LNCAP (cell line): ENCODE measurements at regions not wholly inside any gene's neighbourhood (a gene's known extent, or its start where the extent isn't known, plus 50 kb on each side); places are given as distances from the start of the nearest gene placed in this dataset.

Experiments used
- TF ChIP-seq, protein P1 (sequence below): fragments of 450-650 bp; IDR thresholded peaks from 2 replicates; pipeline ENCODE4 v1.5.1; 2017; ENCODE audit warnings: mild to moderate bottlenecking

GRCh38 chr14:30303350-30303749 lies 255.6 kb upstream of the G2E3 start:
- TF ChIP-seq, protein P1, sequence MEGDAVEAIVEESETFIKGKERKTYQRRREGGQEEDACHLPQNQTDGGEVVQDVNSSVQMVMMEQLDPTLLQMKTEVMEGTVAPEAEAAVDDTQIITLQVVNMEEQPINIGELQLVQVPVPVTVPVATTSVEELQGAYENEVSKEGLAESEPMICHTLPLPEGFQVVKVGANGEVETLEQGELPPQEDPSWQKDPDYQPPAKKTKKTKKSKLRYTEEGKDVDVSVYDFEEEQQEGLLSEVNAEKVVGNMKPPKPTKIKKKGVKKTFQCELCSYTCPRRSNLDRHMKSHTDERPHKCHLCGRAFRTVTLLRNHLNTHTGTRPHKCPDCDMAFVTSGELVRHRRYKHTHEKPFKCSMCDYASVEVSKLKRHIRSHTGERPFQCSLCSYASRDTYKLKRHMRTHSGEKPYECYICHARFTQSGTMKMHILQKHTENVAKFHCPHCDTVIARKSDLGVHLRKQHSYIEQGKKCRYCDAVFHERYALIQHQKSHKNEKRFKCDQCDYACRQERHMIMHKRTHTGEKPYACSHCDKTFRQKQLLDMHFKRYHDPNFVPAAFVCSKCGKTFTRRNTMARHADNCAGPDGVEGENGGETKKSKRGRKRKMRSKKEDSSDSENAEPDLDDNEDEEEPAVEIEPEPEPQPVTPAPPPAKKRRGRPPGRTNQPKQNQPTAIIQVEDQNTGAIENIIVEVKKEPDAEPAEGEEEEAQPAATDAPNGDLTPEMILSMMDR: no peak

DNA sequence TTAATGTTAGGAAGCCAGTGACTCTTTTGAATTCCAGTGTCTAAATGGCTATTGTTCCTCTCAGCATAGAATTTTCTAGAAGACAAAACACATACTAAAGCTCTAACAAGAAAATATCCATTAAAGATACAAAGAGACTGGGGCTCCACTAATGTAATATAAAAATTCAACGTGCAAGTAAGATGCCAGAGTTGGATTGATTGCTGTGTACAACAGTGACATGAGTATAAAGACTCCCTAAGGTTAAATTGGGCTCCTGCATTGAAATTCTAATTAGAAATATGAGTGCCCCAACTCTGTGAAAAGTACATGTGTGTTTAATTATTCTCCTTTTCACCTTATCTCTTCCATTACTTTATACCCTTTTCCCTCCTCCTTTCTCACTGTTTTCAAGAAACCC lies 253.6 kb upstream of the G2E3 start:
- TF ChIP-seq, protein P1: no peak

DNA sequence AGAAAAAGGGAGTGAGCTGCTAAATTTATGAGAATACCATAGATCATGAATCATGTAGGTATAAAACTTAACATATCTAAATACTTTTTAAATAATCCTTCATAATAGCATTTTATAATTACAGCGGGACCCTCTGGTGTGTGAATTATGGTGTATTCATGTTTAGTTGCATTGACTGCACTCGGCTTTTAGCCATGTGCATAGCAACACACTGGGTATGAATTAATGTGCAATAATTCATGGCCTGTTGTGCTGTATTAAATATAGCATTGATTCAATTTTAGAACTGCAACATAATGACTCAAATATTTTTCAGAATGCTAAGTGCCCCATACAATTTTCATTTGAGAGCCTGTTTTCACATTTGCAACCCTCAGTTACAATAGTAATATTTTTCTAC lies 249.6 kb upstream of the G2E3 start:
- TF ChIP-seq, protein P1: no peak

GRCh38 chr14:30312214-30312613 lies 246.7 kb upstream of the G2E3 start:
- TF ChIP-seq, protein P1: no peak

DNA sequence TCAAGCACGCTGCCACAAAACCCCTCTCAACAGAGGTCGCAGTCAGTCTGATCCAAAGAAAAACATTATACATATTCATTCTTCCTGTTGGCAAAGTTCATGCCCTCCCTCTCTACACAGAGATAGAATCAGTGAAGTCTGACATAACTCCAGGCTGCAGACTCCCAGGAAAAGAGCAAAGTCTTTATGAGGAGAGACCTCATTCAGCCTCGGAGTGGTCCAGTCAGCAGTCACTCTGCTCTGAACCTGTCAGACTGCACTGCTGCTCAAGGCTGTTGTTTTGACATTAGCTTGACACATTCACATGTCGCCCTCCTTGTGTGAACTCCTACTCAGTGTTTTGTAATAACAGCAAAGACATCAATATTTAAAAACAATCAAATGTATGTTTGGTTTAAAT lies 241.2 kb upstream of the G2E3 start:
- TF ChIP-seq, protein P1: no peak

- TF ChIP-seq, protein P1: no peak
Observed at GRCh38 chr14:30322819-30323218, 236.1 kb upstream of the G2E3 start.

DNA sequence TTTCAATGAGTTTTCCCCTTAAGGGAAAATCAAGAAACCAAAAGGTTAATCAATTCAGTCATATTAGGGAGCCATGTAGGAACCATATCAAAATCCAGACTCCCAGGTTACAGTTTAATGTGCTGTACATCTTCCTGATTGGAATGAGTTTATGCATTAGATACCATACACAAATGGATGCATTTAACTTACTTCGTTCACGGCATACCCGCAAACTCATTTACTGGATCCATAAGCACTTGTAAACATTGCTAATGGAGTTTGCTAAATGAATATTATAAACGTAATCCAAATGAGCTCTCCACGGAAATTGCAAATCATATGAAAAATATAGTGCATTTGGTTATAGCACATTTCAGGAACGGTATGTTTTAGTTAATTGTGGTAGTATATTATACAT lies 228.9 kb upstream of the G2E3 start:
- TF ChIP-seq, protein P1: no peak

DNA sequence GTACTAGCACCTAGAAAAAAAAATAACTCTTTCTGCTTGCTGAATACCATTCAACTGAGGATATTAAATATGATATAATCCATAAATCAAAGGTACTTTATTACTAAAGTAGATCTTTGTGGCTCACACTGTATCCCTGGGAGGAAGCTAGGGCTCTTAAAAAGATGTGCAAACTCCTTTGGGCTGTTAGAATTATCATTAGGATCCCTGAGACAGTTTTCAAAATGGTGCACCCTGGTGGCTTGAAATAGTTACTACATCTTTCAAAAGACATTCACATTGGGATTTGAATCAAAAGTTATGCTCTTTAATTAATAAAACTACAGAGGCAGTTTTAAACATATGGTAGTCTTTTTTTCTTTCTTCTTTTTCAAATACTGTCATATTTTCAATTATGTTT lies 228.5 kb upstream of the G2E3 start:
- TF ChIP-seq, protein P1: peak; percentile 54
